Thyroid gland (tissue), 4 donors: ENCODE measurements at regions not wholly inside any gene's neighbourhood (a gene's known extent, or its start where the extent isn't known, plus 50 kb on each side); places are given as distances from the start of the nearest gene placed in this dataset.

Experiments
- POLR2A ChIP-seq, 2 donors: fragments of 450-650 bp; IDR thresholded peaks; one replicate each; pipeline ENCODE4 v1.6.1; 2017; ENCODE audit warnings: antibody characterized with exemption in 2 of 2, mild to moderate bottlenecking in 2 of 2, moderate library complexity in 1 of 2
- TF ChIP-seq, protein P1 (sequence below), 6 experiments: fragments of 200-600 bp in 3 of 6; fragments of 450-650 bp in 3 of 6; sonication (generic) in 3 of 6; IDR thresholded peaks; one replicate each; pipeline ENCODE4 v1.5.1; 2016 to 2019; ENCODE audit warnings: antibody characterized with exemption in 6 of 6, mild to moderate bottlenecking in 2 of 6, inconsistent platforms in 1 of 6, moderate library complexity in 1 of 6

DNA sequence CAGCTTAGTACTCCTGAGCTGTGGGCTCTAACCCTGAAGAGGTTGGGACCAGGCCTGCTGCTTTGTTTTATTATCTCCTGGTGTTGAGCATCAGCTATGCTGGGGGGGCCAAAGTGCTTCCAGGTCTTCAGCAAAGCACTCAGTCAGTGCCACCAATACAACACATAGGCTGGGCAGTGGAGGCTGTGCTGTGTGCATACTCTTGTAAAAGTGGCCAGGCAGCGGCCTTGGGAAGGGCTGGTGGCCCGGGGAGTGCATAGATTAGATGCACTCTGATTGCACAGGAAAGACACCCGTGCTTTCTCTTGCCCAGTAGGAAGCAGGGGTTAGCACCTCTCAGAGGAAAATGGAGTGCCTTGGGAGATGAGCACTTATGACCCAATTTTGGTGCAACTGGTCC lies 534.0 kb downstream of the ARAP2 start:
- TF ChIP-seq POLR2A (IDR thresholded peaks at IDR 0.05), result no peak
- TF ChIP-seq, protein P1, sequence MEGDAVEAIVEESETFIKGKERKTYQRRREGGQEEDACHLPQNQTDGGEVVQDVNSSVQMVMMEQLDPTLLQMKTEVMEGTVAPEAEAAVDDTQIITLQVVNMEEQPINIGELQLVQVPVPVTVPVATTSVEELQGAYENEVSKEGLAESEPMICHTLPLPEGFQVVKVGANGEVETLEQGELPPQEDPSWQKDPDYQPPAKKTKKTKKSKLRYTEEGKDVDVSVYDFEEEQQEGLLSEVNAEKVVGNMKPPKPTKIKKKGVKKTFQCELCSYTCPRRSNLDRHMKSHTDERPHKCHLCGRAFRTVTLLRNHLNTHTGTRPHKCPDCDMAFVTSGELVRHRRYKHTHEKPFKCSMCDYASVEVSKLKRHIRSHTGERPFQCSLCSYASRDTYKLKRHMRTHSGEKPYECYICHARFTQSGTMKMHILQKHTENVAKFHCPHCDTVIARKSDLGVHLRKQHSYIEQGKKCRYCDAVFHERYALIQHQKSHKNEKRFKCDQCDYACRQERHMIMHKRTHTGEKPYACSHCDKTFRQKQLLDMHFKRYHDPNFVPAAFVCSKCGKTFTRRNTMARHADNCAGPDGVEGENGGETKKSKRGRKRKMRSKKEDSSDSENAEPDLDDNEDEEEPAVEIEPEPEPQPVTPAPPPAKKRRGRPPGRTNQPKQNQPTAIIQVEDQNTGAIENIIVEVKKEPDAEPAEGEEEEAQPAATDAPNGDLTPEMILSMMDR (IDR thresholded peaks at IDR 0.05), result no peak
